A549 (cell line): ENCODE measurements at regions not wholly inside any gene's neighbourhood (a gene's known extent, or its start where the extent isn't known, plus 50 kb on each side); places are given as distances from the start of the nearest gene placed in this dataset.

Experiments used
- ATAC-seq, 2 experiments: fragments of 200-7000 bp in 1 of 2; fragments of >200 bp in 1 of 2; cut with Nextera tagmentation in 1 of 2; cut with Tn5 transposase in 1 of 2; 3 replicates each; pipeline versions ENCODE4 v1.8.0 to v1.9.1; 2018 to 2020; ENCODE audit warnings: mild to moderate bottlenecking in 1 of 2, moderate library complexity in 1 of 2
- CTCF ChIA-PET: fragments of 300-600 bp; sonication (Branson Sonifier 250); formaldehyde crosslinking; extraction: SDS; loops from one replicate; lab custom pipeline; 2021; ENCODE audit warnings: antibody characterized with exemption, inconsistent platforms; lab: Yijun Ruan, JAX
- POLR2A ChIA-PET: fragments of 350-600 bp; formaldehyde crosslinking; extraction: SDS; loops from one replicate; lab custom pipeline; 2021; ENCODE audit warnings: antibody characterized with exemption, inconsistent platforms; lab: Yijun Ruan, JAX
- DNase-seq, 2 experiments: peaks; one replicate each; pipeline versions ENCODE4 v3.0.0 to v3.0.0-alpha.2; 2011 to 2016; ENCODE audit warnings: low read depth in 1 of 2, low spot score in 1 of 2
- FAIRE-seq: peaks from 2 replicates; lab custom pipeline; 2011; peaks lifted over from hg19 to GRCh38; lab: Jason Lieb, UNC
- H3K27ac ChIP-seq, 2 experiments: fragments of >200 bp; sonication (Bioruptor Twin); formaldehyde crosslinking; 3 replicates each; pipeline ENCODE4 v1.5.1; 2016 to 2017
- H3K4me1 ChIP-seq: fragments of >200 bp; sonication (Bioruptor Twin); formaldehyde crosslinking; 3 replicates; pipeline ENCODE4 v1.6.1; 2016
- H3K4me2 ChIP-seq: fragments of >200 bp; sonication (Bioruptor Twin); formaldehyde crosslinking; 3 replicates; pipeline ENCODE4 v1.6.1; 2016
- H3K4me3 ChIP-seq: fragments of >200 bp; sonication (Bioruptor Twin); formaldehyde crosslinking; 3 replicates; pipeline ENCODE4 v1.5.1; 2016
- H3K9me3 ChIP-seq: fragments of >200 bp; sonication (Bioruptor Twin); formaldehyde crosslinking; 3 replicates; pipeline ENCODE4 v1.6.1; 2016
- BCL3 ChIP-seq: fragments of >200 bp; sonication (Bioruptor Twin); formaldehyde crosslinking; IDR thresholded peaks from 3 replicates; pipeline ENCODE4 v1.6.1; 2016
- BHLHE40 ChIP-seq: IDR thresholded peaks from 2 replicates; pipeline ENCODE4 v1.6.1; 2012; ENCODE audit warnings: low read depth, low read length, inconsistent platforms
- CBX2 ChIP-seq: fragments of 200-600 bp; sonication (generic); IDR thresholded peaks from 2 replicates; pipeline ENCODE4 v1.6.1; 2016; ENCODE audit warnings: low read depth, mild to moderate bottlenecking, borderline replicate concordance
- CEBPB ChIP-seq, 2 experiments: fragments of >200 bp in 1 of 2; sonication (Bioruptor Twin) in 1 of 2; formaldehyde crosslinking in 1 of 2; IDR thresholded peaks; 2 replicates each; pipeline ENCODE4 v1.6.1; 2012 to 2016
- CHD2 ChIP-seq: fragments of 150-350 bp; IDR thresholded peaks from 2 replicates; pipeline ENCODE4 v1.6.1; 2014; ENCODE audit warnings: low read length; ENCODE audit not compliant: partially characterized antibody
- CHD4 ChIP-seq: fragments of 200-600 bp; sonication (generic); IDR thresholded peaks from 2 replicates; pipeline ENCODE4 v1.6.1; 2016; ENCODE audit warnings: antibody characterized with exemption, mild to moderate bottlenecking, borderline replicate concordance
- CTCF ChIP-seq: fragments of >200 bp; sonication (Bioruptor Twin); formaldehyde crosslinking; IDR thresholded peaks from 3 replicates; pipeline ENCODE4 v1.5.1; 2016
- E2F6 ChIP-seq: IDR thresholded peaks from 2 replicates; pipeline ENCODE4 v1.6.1; 2012; ENCODE audit warnings: low read depth, borderline replicate concordance
- ELK1 ChIP-seq: fragments of 150-350 bp; IDR thresholded peaks from 2 replicates; pipeline ENCODE4 v1.6.1; 2014; ENCODE audit warnings: low read depth, mild to moderate bottlenecking, low read length
- HEYL ChIP-seq: fragments of 250-450 bp; sonication (Bioruptor Pico); IDR thresholded peaks from 2 replicates; pipeline ENCODE4 v1.8.0; 2021; ENCODE audit warnings: mild to moderate bottlenecking, moderate library complexity
- HOXA7 ChIP-seq: fragments of 250-450 bp; sonication (Bioruptor Pico); IDR thresholded peaks from 2 replicates; pipeline ENCODE4 v1.5.0; 2020; ENCODE audit warnings: mild to moderate bottlenecking, moderate library complexity
- JUNB ChIP-seq: fragments of >200 bp; sonication (Bioruptor Twin); formaldehyde crosslinking; IDR thresholded peaks from 2 replicates; pipeline ENCODE4 v1.6.1; 2016
- MAFK ChIP-seq: fragments of 450-650 bp; IDR thresholded peaks from 2 replicates; pipeline ENCODE4 v1.6.1; 2014; ENCODE audit not compliant: partially characterized antibody
- NR3C1 ChIP-seq: fragments of >200 bp; sonication (Bioruptor Twin); formaldehyde crosslinking; IDR thresholded peaks from 3 replicates; pipeline ENCODE4 v1.6.1; 2017
- PBX3 ChIP-seq: IDR thresholded peaks from 2 replicates; pipeline ENCODE4 v1.6.1; 2012
- REST ChIP-seq: fragments of 200-600 bp; sonication (generic); IDR thresholded peaks from 2 replicates; pipeline ENCODE4 v1.6.1; 2016; ENCODE audit warnings: antibody characterized with exemption, mild to moderate bottlenecking, moderate library complexity
- USF2 ChIP-seq: fragments of 450-650 bp; IDR thresholded peaks from 2 replicates; pipeline ENCODE4 v1.6.1; 2014; ENCODE audit warnings: antibody characterized with exemption
- ZSCAN20 ChIP-seq: fragments of 250-450 bp; sonication (Bioruptor Pico); IDR thresholded peaks from 2 replicates; pipeline ENCODE4 v1.8.0; 2022; ENCODE audit warnings: mild to moderate bottlenecking, moderate library complexity
- WGBS: methylation state at CpG from one replicate; pipeline ENCODE4 v1.1.6; 2017; ENCODE audit errors: missing lambda C conversion rate; 5-methylcytosine and 5-hydroxymethylcytosine counted together

GRCh38 chr6:43924222-43924702 is 154.3 kb downstream of the VEGFA start:
- Histone ChIP-seq H3K27ac (peak overlapping the region; percentile 14 to 76; a peak in 4 of 6 replicates), H3K4me2 (no peak overlapping the region), H3K4me1 (peaks cover 34% of the 10 kb centered on the region), H3K9me3 (no peaks in the 10 kb centered on the region), H3K4me3 (no peak overlapping the region)
- no peak for DNase-seq
- CTCF ChIA-PET: interaction anchor here (0.9 to 1.6 kb wide), 3 partner anchors 9 to 151 kb away, joined by 3 to 4 read pairs (median 4); no protein-coding TSS in a partner anchor
- ATAC-seq: no peak
- WGBS: 89% methylated on average over 7 of the region's 12 CpGs
- FAIRE-seq: no peak
- POLR2A ChIA-PET: interaction anchor here (1.2 kb wide), 1 partner anchor 154 kb away, joined by 4 read pairs; the partner anchor contains the start of gene VEGFA
- TF ChIP-seq CTCF (no peak), HEYL (no peak), HOXA7 (CRISPR knock-in tag) (no peak), USF2 (no peak), ZSCAN20 (CRISPR knock-in tag) (no peak), BHLHE40 (no peak), CHD2 (no peak), E2F6 (no peak), MAFK (no peak), CBX2 (no peak), PBX3 (no peak), ELK1 (no peak), JUNB (no peak), CHD4 (no peak), CEBPB (IDR thresholded peaks at IDR 0.05) (no peak), BCL3 (no peak)

GRCh38 chr6:43923376-43924221 is 153.6 kb downstream of the VEGFA start:
- H3K4me3 ChIP-seq: no peak overlapping the region
- 73% methylated on average over 8 of the region's 15 CpGs for WGBS
- peaks cover 34% of the 10 kb centered on the region for H3K4me1 ChIP-seq
- TF ChIP-seq REST (no peak), NR3C1 (no peak)
- ChIA-PET POLR2A (interaction anchor here (1.2 kb wide), 1 partner anchor 153 kb away, joined by 4 read pairs; the partner anchor contains the start of gene VEGFA), CTCF (interaction anchor here (0.9 to 1.6 kb wide), 3 partner anchors 8 to 151 kb away, joined by 3 to 4 read pairs (median 4); no protein-coding TSS in a partner anchor)
- peak overlapping the region; percentile 21 to 76; a peak in 5 of 6 replicates for H3K27ac ChIP-seq
- H3K9me3 ChIP-seq: no peaks in the 10 kb centered on the region
- ATAC-seq: peak; percentile 57 to 63; a peak in 5 of 6 replicates
- DNase-seq: no peak
- no peak overlapping the region for H3K4me2 ChIP-seq
- FAIRE-seq: no peak
